T-cell (primary cell): ENCODE measurements at regions not wholly inside any gene's neighbourhood (a gene's known extent, or its start where the extent isn't known, plus 50 kb on each side); places are given as distances from the start of the nearest gene placed in this dataset.

Experiments used
- ATAC-seq, 4 experiments: fragments of 200-7000 bp in 3 of 4; fragments of 150-1000 bp in 1 of 4; cut with Tn5 transposase; replicated peaks in 1 of 4; 1 replicate in 3 of 4; 2 replicates in 1 of 4; pipeline ENCODE4 v1.10.0; 2021; ENCODE audit warnings: moderate library complexity in 3 of 4, mild to moderate bottlenecking in 2 of 4, moderate number of reproducible peaks in 1 of 4
- CTCF ChIA-PET, 2 donors: fragments of 300-600 bp; sonication (Branson Sonifier 250); formaldehyde crosslinking; loops; one replicate each; lab custom pipeline; 2022; ENCODE audit warnings: antibody characterized with exemption in 2 of 2; lab: Charles Lee
- POLR2A ChIA-PET, 2 donors: fragments of 300-600 bp; sonication (Branson Sonifier 250); formaldehyde crosslinking; loops; one replicate each; lab custom pipeline; 2022; ENCODE audit warnings: antibody characterized with exemption in 2 of 2; lab: Charles Lee
- DNase-seq, 35 experiments: peaks; one replicate each; pipeline versions ENCODE4 v3.0.0 to v3.0.0-alpha.2; 2013 to 2023
- H3K27ac ChIP-seq: one replicate; pipeline ENCODE4 v1.5.1; 2013; ENCODE audit warnings: low read length
- H3K27me3 ChIP-seq, 2 experiments: replicated peaks in 1 of 2; 1 replicate in 1 of 2; 2 replicates in 1 of 2; pipeline versions ENCODE4 v1.6.1 to v1.7.0; 2013; ENCODE audit warnings: low read length in 1 of 2, mixed read lengths in 1 of 2; ENCODE audit not compliant: control insufficient read depth in 2 of 2, insufficient read depth in 2 of 2; ENCODE audit errors: extremely low read depth in 1 of 2
- H3K36me3 ChIP-seq, 2 donors: 1 replicate in 1 of 2; 2 replicates in 1 of 2; pipeline versions ENCODE4 v1.6.1 to v1.7.0; 2013; ENCODE audit warnings: low read length in 1 of 2; ENCODE audit not compliant: control insufficient read depth in 2 of 2, insufficient read depth in 1 of 2; ENCODE audit errors: extremely low read depth in 1 of 2
- H3K4me1 ChIP-seq, 2 experiments: 1 replicate in 1 of 2; 2 replicates in 1 of 2; pipeline versions ENCODE4 v1.6.1 to v1.7.0; 2013; ENCODE audit warnings: low read length in 2 of 2, mixed read lengths in 1 of 2; ENCODE audit not compliant: insufficient read depth in 2 of 2, control insufficient read depth in 1 of 2; ENCODE audit errors: extremely low read depth in 1 of 2
- H3K4me3 ChIP-seq, 2 donors: 1 replicate in 1 of 2; 2 replicates in 1 of 2; pipeline versions ENCODE4 v1.5.1 to v1.7.0; 2013; ENCODE audit warnings: mild to moderate bottlenecking in 2 of 2, low read length in 1 of 2, moderate library complexity in 1 of 2; ENCODE audit not compliant: control insufficient read depth in 1 of 2; ENCODE audit errors: extremely low read depth in 1 of 2
- H3K9me3 ChIP-seq: 2 replicates; pipeline ENCODE4 v1.7.0; 2013
- H3K27ac Mint-ChIP-seq, 2 donors: one replicate each; pipeline ENCODE4 v1.8.0; 2020 to 2021; ENCODE audit warnings: mild to moderate bottlenecking in 2 of 2, mixed read lengths in 2 of 2
- H3K27me3 Mint-ChIP-seq, 2 donors: one replicate each; pipeline ENCODE4 v1.8.0; 2021 to 2022; ENCODE audit warnings: mixed read lengths in 2 of 2
- H3K36me3 Mint-ChIP-seq: one replicate; pipeline ENCODE4 v1.8.0; 2021; ENCODE audit warnings: mixed read lengths
- H3K4me1 Mint-ChIP-seq, 3 donors: one replicate each; pipeline ENCODE4 v1.8.0; 2020 to 2022; ENCODE audit warnings: mixed read lengths in 3 of 3, mild to moderate bottlenecking in 1 of 3
- H3K4me3 Mint-ChIP-seq, 3 donors: one replicate each; pipeline ENCODE4 v1.8.0; 2020 to 2022; ENCODE audit warnings: mild to moderate bottlenecking in 3 of 3, mixed read lengths in 3 of 3, moderate library complexity in 3 of 3
- H3K9me3 Mint-ChIP-seq, 3 donors: one replicate each; pipeline ENCODE4 v1.8.0; 2020 to 2022; ENCODE audit warnings: mixed read lengths in 3 of 3
- WGBS: methylation state at CpG from one replicate; pipeline ENCODE4 v1.1.5; 2013; ENCODE audit warnings: missing lambda C conversion rate; ENCODE audit not compliant: insufficient coverage; 5-methylcytosine and 5-hydroxymethylcytosine counted together

- POLR2A ChIA-PET, result no interaction called here
- Histone ChIP-seq H3K27ac (no peak overlapping the region), H3K36me3 (no peaks in the 10 kb centered on the region), H3K4me1 (no peaks in the 10 kb centered on the region), H3K27me3 (no peaks in the 10 kb centered on the region), H3K4me3 (no peak overlapping the region), H3K9me3 (no peaks in the 10 kb centered on the region)
- WGBS, result no CpG with 5 or more reads among the region's 2 CpGs
- DNase-seq (no peak), ATAC-seq (no peak)
- CTCF ChIA-PET, result no interaction called here
- Mint-ChIP-seq H3K9me3 (peaks cover 0 to 11% (median 0%) of the 10 kb centered on the region in 3 donors), H3K4me3 (no peak overlapping the region), H3K36me3 (no peaks in the 10 kb centered on the region), H3K4me1 (no peaks in the 10 kb centered on the region), H3K27ac (no peak overlapping the region), H3K27me3 (no peaks in the 10 kb centered on the region)
Measured at GRCh38 chr14:30227876-30228275, 300.2 kb upstream of the PRKD1 start.

GRCh38 chr14:30230719-30231118 lies 303.1 kb upstream of the PRKD1 start:
- Mint-ChIP-seq H3K4me3 (no peak overlapping the region), H3K27me3 (no peaks in the 10 kb centered on the region), H3K36me3 (no peaks in the 10 kb centered on the region), H3K9me3 (peaks cover 2 to 7% (median 4%) of the 10 kb centered on the region in 3 donors), H3K27ac (no peak overlapping the region), H3K4me1 (no peaks in the 10 kb centered on the region)
- H3K36me3 ChIP-seq, result no peaks in the 10 kb centered on the region
- no peaks in the 10 kb centered on the region for H3K27me3 ChIP-seq
- CTCF ChIA-PET, result no interaction called here
- H3K9me3 ChIP-seq, result no peaks in the 10 kb centered on the region
- H3K4me3 ChIP-seq, result no peak overlapping the region
- no CpG with 5 or more reads among the region's 3 CpGs for WGBS
- H3K4me1 ChIP-seq, result no peaks in the 10 kb centered on the region
- POLR2A ChIA-PET, result no interaction called here
- H3K27ac ChIP-seq, result no peak overlapping the region
- DNase-seq (no peak), ATAC-seq (no peak)

- Histone ChIP-seq H3K36me3 (no peaks in the 10 kb centered on the region), H3K4me3 (no peak overlapping the region), H3K27ac (no peak overlapping the region), H3K27me3 (no peaks in the 10 kb centered on the region), H3K4me1 (no peaks in the 10 kb centered on the region), H3K9me3 (no peaks in the 10 kb centered on the region)
- H3K36me3 Mint-ChIP-seq, result no peaks in the 10 kb centered on the region
- H3K4me3 Mint-ChIP-seq, result no peak overlapping the region
- H3K4me1 Mint-ChIP-seq, result no peaks in the 10 kb centered on the region
- ChIA-PET POLR2A (no interaction called here), CTCF (no interaction called here)
- no CpG with 5 or more reads among the region's 1 CpG for WGBS
- ATAC-seq (no peak), DNase-seq (no peak)
- H3K27me3 Mint-ChIP-seq, result no peaks in the 10 kb centered on the region
- H3K27ac Mint-ChIP-seq, result no peak overlapping the region
- peaks cover 2 to 7% (median 4%) of the 10 kb centered on the region in 3 donors for H3K9me3 Mint-ChIP-seq
Measured at GRCh38 chr14:30234966-30235365, 307.3 kb upstream of the PRKD1 start.

GRCh38 chr14:30235485-30235884 lies 307.8 kb upstream of the PRKD1 start:
- POLR2A ChIA-PET, result no interaction called here
- ATAC-seq, result no peak
- no peak for DNase-seq
- H3K36me3 Mint-ChIP-seq, result no peaks in the 10 kb centered on the region
- H3K4me3 Mint-ChIP-seq, result no peak overlapping the region
- H3K4me1 ChIP-seq, result no peaks in the 10 kb centered on the region
- no peak overlapping the region for H3K27ac Mint-ChIP-seq
- H3K9me3 Mint-ChIP-seq, result peaks cover 2 to 7% (median 4%) of the 10 kb centered on the region in 3 donors
- H3K27ac ChIP-seq, result no peak overlapping the region
- CTCF ChIA-PET, result no interaction called here
- no peaks in the 10 kb centered on the region for H3K4me1 Mint-ChIP-seq
- no peaks in the 10 kb centered on the region for H3K27me3 Mint-ChIP-seq
- H3K36me3 ChIP-seq, result no peaks in the 10 kb centered on the region
- 75% methylated on average over 1 of the region's 2 CpGs for WGBS
- no peak overlapping the region for H3K4me3 ChIP-seq
- no peaks in the 10 kb centered on the region for H3K9me3 ChIP-seq
- H3K27me3 ChIP-seq, result no peaks in the 10 kb centered on the region

GRCh38 chr14:30238936-30239335 lies 311.3 kb upstream of the PRKD1 start:
- H3K27ac Mint-ChIP-seq, result no peak overlapping the region
- no peaks in the 10 kb centered on the region for H3K36me3 Mint-ChIP-seq
- DNase-seq (no peak), ATAC-seq (no peak)
- Histone ChIP-seq H3K4me3 (no peak overlapping the region), H3K36me3 (no peaks in the 10 kb centered on the region), H3K4me1 (no peaks in the 10 kb centered on the region), H3K27me3 (no peaks in the 10 kb centered on the region), H3K27ac (no peak overlapping the region), H3K9me3 (no peaks in the 10 kb centered on the region)
- H3K9me3 Mint-ChIP-seq, result peaks cover 0 to 2% (median 0%) of the 10 kb centered on the region in 3 donors
- 98% methylated on average over 4 of the region's 4 CpGs for WGBS
- H3K4me3 Mint-ChIP-seq, result no peak overlapping the region
- ChIA-PET POLR2A (no interaction called here), CTCF (no interaction called here)
- no peaks in the 10 kb centered on the region for H3K4me1 Mint-ChIP-seq
- no peaks in the 10 kb centered on the region for H3K27me3 Mint-ChIP-seq

- Histone ChIP-seq H3K27me3 (no peaks in the 10 kb centered on the region), H3K36me3 (no peaks in the 10 kb centered on the region), H3K9me3 (no peaks in the 10 kb centered on the region), H3K4me3 (no peak overlapping the region), H3K27ac (no peak overlapping the region), H3K4me1 (no peaks in the 10 kb centered on the region)
- Mint-ChIP-seq H3K27me3 (no peaks in the 10 kb centered on the region), H3K27ac (no peak overlapping the region), H3K4me1 (no peaks in the 10 kb centered on the region), H3K4me3 (no peak overlapping the region), H3K9me3 (no peaks in the 10 kb centered on the region), H3K36me3 (no peaks in the 10 kb centered on the region)
- DNase-seq (no peak), ATAC-seq (no peak)
- ChIA-PET POLR2A (no interaction called here), CTCF (no interaction called here)
- no CpG with 5 or more reads among the region's 4 CpGs for WGBS
Measured at GRCh38 chr14:30240018-30240417, 312.4 kb upstream of the PRKD1 start.

- H3K27me3 Mint-ChIP-seq, result no peaks in the 10 kb centered on the region
- no peak for DNase-seq
- no peaks in the 10 kb centered on the region for H3K9me3 ChIP-seq
- no peaks in the 10 kb centered on the region for H3K4me1 ChIP-seq
- no peaks in the 10 kb centered on the region for H3K4me1 Mint-ChIP-seq
- ATAC-seq, result no peak
- H3K4me3 Mint-ChIP-seq, result no peak overlapping the region
- POLR2A ChIA-PET, result no interaction called here
- H3K27ac Mint-ChIP-seq, result no peak overlapping the region
- no peaks in the 10 kb centered on the region for H3K36me3 ChIP-seq
- no peak overlapping the region for H3K27ac ChIP-seq
- WGBS, result no CpG with 5 or more reads among the region's 3 CpGs
- CTCF ChIA-PET, result no interaction called here
- no peaks in the 10 kb centered on the region for H3K9me3 Mint-ChIP-seq
- no peak overlapping the region for H3K4me3 ChIP-seq
- H3K27me3 ChIP-seq, result no peaks in the 10 kb centered on the region
- no peaks in the 10 kb centered on the region for H3K36me3 Mint-ChIP-seq
Measured at GRCh38 chr14:30240685-30241084, 313.0 kb upstream of the PRKD1 start.
